SK-N-SH (cell line): ENCODE measurements at regions not wholly inside any gene's neighbourhood (a gene's known extent, or its start where the extent isn't known, plus 50 kb on each side); places are given as distances from the start of the nearest gene placed in this dataset.

Experiments
- CTCF ChIA-PET: fragments of 300-600, 350-600 bp; formaldehyde crosslinking; extraction: SDS; loops from one replicate; lab custom pipeline; 2021; lab: Yijun Ruan, JAX
- POLR2A ChIA-PET: fragments of 350-600 bp; sonication (Branson Sonifier 250); formaldehyde crosslinking; extraction: SDS; loops from one replicate; lab custom pipeline; 2020; ENCODE audit warnings: antibody characterized with exemption, inconsistent platforms; lab: Yijun Ruan, JAX
- DNase-seq: peaks from one replicate; pipeline ENCODE4 v3.0.0; 2012
- H2AFZ ChIP-seq: fragments of 200-600 bp; sonication (generic); 2 replicates; pipeline ENCODE4 v1.8.1; 2016; ENCODE audit warnings: antibody characterized with exemption, mild to moderate bottlenecking, low read depth
- H3F3A ChIP-seq: fragments of 200-600 bp; sonication (generic); replicated peaks from 2 replicates; pipeline ENCODE3; 2016; ENCODE audit warnings: antibody characterized with exemption, mild to moderate bottlenecking; ENCODE audit not compliant: insufficient read depth
- H3K27ac ChIP-seq, 2 experiments: fragments of 200-500 bp in 1 of 2; fragments of 200-600 bp in 1 of 2; sonication (Bioruptor generic) in 1 of 2; sonication (generic), shearing (Covaris generic) in 1 of 2; 2 replicates each; pipeline versions ENCODE4 v1.5.1 to v1.6.1; 2014 to 2016; ENCODE audit warnings: low read depth in 2 of 2, inconsistent platforms in 1 of 2, low read length in 1 of 2, mild to moderate bottlenecking in 1 of 2, mixed read lengths in 1 of 2
- H3K27me3 ChIP-seq: fragments of 200-600 bp; sonication (generic), shearing (Covaris generic); 2 replicates; pipeline ENCODE4 v1.6.1; 2016; ENCODE audit warnings: mixed run types; ENCODE audit not compliant: insufficient read depth
- H3K36me3 ChIP-seq, 2 experiments: fragments of 200-500 bp in 1 of 2; fragments of 200-600 bp in 1 of 2; sonication (Bioruptor generic) in 1 of 2; sonication (generic) in 1 of 2; replicated peaks in 1 of 2; 2 replicates each; pipeline versions ENCODE3 to v1.5.1; 2014 to 2016; ENCODE audit warnings: low read length in 1 of 2, mild to moderate bottlenecking in 1 of 2; ENCODE audit not compliant: insufficient read depth in 2 of 2, control insufficient read depth in 1 of 2
- H3K4me1 ChIP-seq, 2 experiments: fragments of 200-500 bp in 1 of 2; fragments of 200-600 bp in 1 of 2; sonication (Bioruptor generic) in 1 of 2; sonication (generic), shearing (Covaris generic) in 1 of 2; 2 replicates each; pipeline versions ENCODE4 v1.5.1 to v1.6.1; 2014 to 2016; ENCODE audit warnings: low read depth in 1 of 2, low read length in 1 of 2, mixed run types in 1 of 2; ENCODE audit not compliant: insufficient read depth in 2 of 2, control insufficient read depth in 1 of 2
- H3K4me2 ChIP-seq: fragments of 200-600 bp; sonication (generic), shearing (Covaris generic); 2 replicates; pipeline ENCODE4 v1.6.1; 2017; ENCODE audit warnings: mixed run types
- H3K4me3 ChIP-seq, 2 experiments: fragments of 200-500 bp in 1 of 2; fragments of 200-600 bp in 1 of 2; sonication (Bioruptor generic) in 1 of 2; sonication (generic), shearing (Covaris generic) in 1 of 2; 2 replicates each; pipeline versions ENCODE4 v1.5.1 to v1.8.1; 2014 to 2016; ENCODE audit warnings: low read depth in 2 of 2, inconsistent platforms in 1 of 2, low read length in 1 of 2, mild to moderate bottlenecking in 1 of 2, mixed read lengths in 1 of 2, moderate library complexity in 1 of 2
- H3K79me2 ChIP-seq: fragments of 200-600 bp; sonication (generic); 2 replicates; pipeline ENCODE4 v1.8.1; 2017; ENCODE audit warnings: mild to moderate bottlenecking; ENCODE audit not compliant: insufficient read depth
- H3K9ac ChIP-seq: fragments of 200-600 bp; sonication (generic); 2 replicates; pipeline ENCODE4 v1.6.1; 2017; ENCODE audit warnings: mixed run types
- H3K9me2 ChIP-seq: fragments of 200-600 bp; sonication (generic); 2 replicates; pipeline ENCODE4 v1.6.1; 2017; ENCODE audit warnings: mixed run types
- H3K9me3 ChIP-seq: fragments of 200-600 bp; sonication (generic); 2 replicates; pipeline ENCODE4 v1.6.1; 2017; ENCODE audit warnings: mixed run types, mild to moderate bottlenecking, moderate library complexity
- H4K20me1 ChIP-seq: fragments of 200-600 bp; sonication (generic); 2 replicates; pipeline ENCODE4 v1.6.1; 2017; ENCODE audit warnings: mild to moderate bottlenecking, mixed run types; ENCODE audit not compliant: insufficient read depth
- CHD2 ChIP-seq: fragments of 150-350 bp; IDR thresholded peaks from 2 replicates; pipeline ENCODE4 v1.6.1; 2018; ENCODE audit warnings: low read length; ENCODE audit not compliant: partially characterized antibody
- ELF1 ChIP-seq: IDR thresholded peaks from 2 replicates; pipeline ENCODE4 v1.4.0; 2012
- GABPA ChIP-seq: IDR thresholded peaks from 2 replicates; pipeline ENCODE4 v1.4.0; 2012; ENCODE audit warnings: low read depth, mild to moderate bottlenecking
- GATA2 ChIP-seq: sonication (generic); formaldehyde crosslinking; IDR thresholded peaks from 2 replicates; pipeline ENCODE4 v1.5.0; 2020; ENCODE audit warnings: mild to moderate bottlenecking, missing genetic modification reagents
- JUND ChIP-seq: IDR thresholded peaks from 2 replicates; pipeline ENCODE4 v1.4.0; 2012
- MXI1 ChIP-seq: IDR thresholded peaks from 2 replicates; pipeline ENCODE4 v1.6.1; 2012; ENCODE audit warnings: mild to moderate bottlenecking, low read depth, low read length, improper control_type of control experiment
- NFIC ChIP-seq: IDR thresholded peaks from 2 replicates; pipeline ENCODE4 v1.4.0; 2012; ENCODE audit warnings: borderline replicate concordance
- RAD21 ChIP-seq: IDR thresholded peaks from 2 replicates; pipeline ENCODE4 v1.6.1; 2012; ENCODE audit warnings: mild to moderate bottlenecking, low read length
- RCOR1 ChIP-seq: fragments of 150-350 bp; IDR thresholded peaks from 2 replicates; pipeline ENCODE4 v1.6.1; 2017; ENCODE audit warnings: antibody characterized with exemption, low read length
- RXRA ChIP-seq: IDR thresholded peaks from 2 replicates; pipeline ENCODE4 v1.4.0; 2012; ENCODE audit warnings: low read depth, mild to moderate bottlenecking, borderline replicate concordance
- TEAD4 ChIP-seq: IDR thresholded peaks from 2 replicates; pipeline ENCODE4 v1.4.0; 2012; ENCODE audit warnings: mild to moderate bottlenecking, borderline replicate concordance; ENCODE audit not compliant: insufficient read depth
- WGBS: methylation state at CpG from one replicate; pipeline ENCODE4 v1.1.6; 2017; ENCODE audit warnings: low lambda C conversion rate; 5-methylcytosine and 5-hydroxymethylcytosine counted together
- TF ChIP-seq, protein P1 (sequence below): fragments of 150-350 bp; IDR thresholded peaks from 2 replicates; pipeline ENCODE4 v1.6.1; 2016; ENCODE audit warnings: mild to moderate bottlenecking, low read depth, low read length
- TF ChIP-seq, protein P2 (sequence below): IDR thresholded peaks from 2 replicates; pipeline ENCODE4 v1.4.0; 2012; ENCODE audit warnings: low read depth
- TF ChIP-seq, protein P3 (sequence below): fragments of 200-600 bp; sonication (generic); IDR thresholded peaks from 2 replicates; pipeline ENCODE4 v1.6.1; 2017; ENCODE audit warnings: antibody characterized with exemption, mild to moderate bottlenecking, moderate library complexity

DNA sequence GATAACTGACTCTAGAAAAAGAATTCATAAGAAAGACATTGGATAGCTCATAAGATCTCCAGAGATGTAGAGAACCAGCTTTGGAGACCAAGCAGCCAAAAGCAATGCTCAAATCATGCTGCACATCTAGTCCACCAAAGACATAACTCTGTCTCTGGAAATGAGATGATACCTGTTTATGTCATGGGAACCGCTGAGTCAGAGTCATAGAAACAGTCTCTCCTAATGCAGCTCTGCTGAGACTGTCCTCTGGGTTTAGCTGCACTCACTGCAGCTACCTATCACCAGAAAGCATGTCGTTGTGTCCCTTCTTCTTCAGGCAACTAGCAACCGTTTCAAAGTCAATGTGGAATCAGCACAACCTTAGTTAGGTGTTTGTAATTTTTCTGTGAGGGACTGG lies 218.5 kb upstream of the ROBO1 start:
- H3K36me3 ChIP-seq = no peaks in the 10 kb centered on the region
- H3K9me2 ChIP-seq = no peaks in the 10 kb centered on the region
- no peaks in the 10 kb centered on the region for H4K20me1 ChIP-seq
- 47% methylated on average over 3 of the region's 3 CpGs for WGBS
- no peak overlapping the region for H3K4me2 ChIP-seq
- DNase-seq = no peak
- H3K27me3 ChIP-seq = no peaks in the 10 kb centered on the region
- CTCF ChIA-PET = no interaction called here
- POLR2A ChIA-PET = no interaction called here
- H3K4me3 ChIP-seq = no peak overlapping the region
- no peaks in the 10 kb centered on the region for H3K9me3 ChIP-seq
- peaks cover 4% of the 10 kb centered on the region for H3F3A ChIP-seq
- H3K9ac ChIP-seq = no peak overlapping the region
- no peaks in the 10 kb centered on the region for H3K79me2 ChIP-seq
- H3K27ac ChIP-seq = no peak overlapping the region
- no peak overlapping the region for H2AFZ ChIP-seq
- H3K4me1 ChIP-seq = peaks cover 0 to 6% of the 10 kb centered on the region in 2 experiments; a peak in 2 of 4 replicates
- TF ChIP-seq GABPA (no peak), TEAD4 (no peak), RCOR1 (no peak), MXI1 (no peak), CHD2 (no peak), GATA2 (CRISPR knock-in tag) (no peak), ELF1 (no peak), NFIC (no peak), RAD21 (no peak)
- TF ChIP-seq, protein P1, sequence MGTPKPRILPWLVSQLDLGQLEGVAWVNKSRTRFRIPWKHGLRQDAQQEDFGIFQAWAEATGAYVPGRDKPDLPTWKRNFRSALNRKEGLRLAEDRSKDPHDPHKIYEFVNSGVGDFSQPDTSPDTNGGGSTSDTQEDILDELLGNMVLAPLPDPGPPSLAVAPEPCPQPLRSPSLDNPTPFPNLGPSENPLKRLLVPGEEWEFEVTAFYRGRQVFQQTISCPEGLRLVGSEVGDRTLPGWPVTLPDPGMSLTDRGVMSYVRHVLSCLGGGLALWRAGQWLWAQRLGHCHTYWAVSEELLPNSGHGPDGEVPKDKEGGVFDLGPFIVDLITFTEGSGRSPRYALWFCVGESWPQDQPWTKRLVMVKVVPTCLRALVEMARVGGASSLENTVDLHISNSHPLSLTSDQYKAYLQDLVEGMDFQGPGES = no peak
- TF ChIP-seq, protein P2, sequence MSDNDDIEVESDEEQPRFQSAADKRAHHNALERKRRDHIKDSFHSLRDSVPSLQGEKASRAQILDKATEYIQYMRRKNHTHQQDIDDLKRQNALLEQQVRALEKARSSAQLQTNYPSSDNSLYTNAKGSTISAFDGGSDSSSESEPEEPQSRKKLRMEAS = no peak

DNA sequence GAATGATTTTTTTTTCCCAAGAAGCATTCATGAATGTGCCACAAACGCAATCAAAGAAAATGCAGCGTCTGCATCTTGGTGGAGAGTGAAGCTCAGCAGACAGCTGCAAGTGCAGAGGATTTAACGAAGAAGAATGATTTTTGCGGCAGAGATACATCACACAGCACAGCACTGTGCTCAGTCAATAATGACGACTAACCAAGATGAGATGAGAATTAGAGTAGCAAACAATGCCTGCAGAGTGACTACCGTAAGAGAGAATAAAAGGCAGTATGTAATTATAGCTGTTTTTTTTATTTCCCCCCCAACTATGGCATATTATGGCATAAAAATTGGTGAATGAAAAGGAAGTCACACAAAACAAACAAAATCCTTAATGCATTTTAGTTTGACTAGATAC lies 218.0 kb upstream of the ROBO1 start:
- H3K4me1 ChIP-seq = peaks cover 0 to 6% of the 10 kb centered on the region in 2 experiments; a peak in 2 of 4 replicates
- TF ChIP-seq, protein P3, sequence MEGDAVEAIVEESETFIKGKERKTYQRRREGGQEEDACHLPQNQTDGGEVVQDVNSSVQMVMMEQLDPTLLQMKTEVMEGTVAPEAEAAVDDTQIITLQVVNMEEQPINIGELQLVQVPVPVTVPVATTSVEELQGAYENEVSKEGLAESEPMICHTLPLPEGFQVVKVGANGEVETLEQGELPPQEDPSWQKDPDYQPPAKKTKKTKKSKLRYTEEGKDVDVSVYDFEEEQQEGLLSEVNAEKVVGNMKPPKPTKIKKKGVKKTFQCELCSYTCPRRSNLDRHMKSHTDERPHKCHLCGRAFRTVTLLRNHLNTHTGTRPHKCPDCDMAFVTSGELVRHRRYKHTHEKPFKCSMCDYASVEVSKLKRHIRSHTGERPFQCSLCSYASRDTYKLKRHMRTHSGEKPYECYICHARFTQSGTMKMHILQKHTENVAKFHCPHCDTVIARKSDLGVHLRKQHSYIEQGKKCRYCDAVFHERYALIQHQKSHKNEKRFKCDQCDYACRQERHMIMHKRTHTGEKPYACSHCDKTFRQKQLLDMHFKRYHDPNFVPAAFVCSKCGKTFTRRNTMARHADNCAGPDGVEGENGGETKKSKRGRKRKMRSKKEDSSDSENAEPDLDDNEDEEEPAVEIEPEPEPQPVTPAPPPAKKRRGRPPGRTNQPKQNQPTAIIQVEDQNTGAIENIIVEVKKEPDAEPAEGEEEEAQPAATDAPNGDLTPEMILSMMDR = no peak
- TF ChIP-seq MXI1 (no peak), RXRA (no peak), RCOR1 (no peak), GATA2 (CRISPR knock-in tag) (no peak), JUND (no peak)
- TF ChIP-seq, protein P2 = no peak
- TF ChIP-seq, all 33 proteins: peak for 0
- 76% methylated on average over 6 of the region's 6 CpGs for WGBS

More for the DNA sequence above, 218.0 kb upstream of the ROBO1 start:
- H4K20me1 ChIP-seq = no peaks in the 10 kb centered on the region
- no peak for DNase-seq
- H3K4me2 ChIP-seq = no peak overlapping the region
- no peak overlapping the region for H3K4me3 ChIP-seq
- no peaks in the 10 kb centered on the region for H3K36me3 ChIP-seq
- no peak overlapping the region for H3K27ac ChIP-seq
- no peak overlapping the region for H3K9ac ChIP-seq
- no peaks in the 10 kb centered on the region for H3K9me3 ChIP-seq
- CTCF ChIA-PET = no interaction called here
- POLR2A ChIA-PET = no interaction called here
- H3F3A ChIP-seq = peaks cover 4% of the 10 kb centered on the region
- H3K79me2 ChIP-seq = no peaks in the 10 kb centered on the region
- H3K9me2 ChIP-seq = no peaks in the 10 kb centered on the region
- H3K27me3 ChIP-seq = no peaks in the 10 kb centered on the region
- H2AFZ ChIP-seq = no peak overlapping the region
